ENCODE measurements at regions not wholly inside any gene's neighbourhood (a gene's known extent, or its start where the extent isn't known, plus 50 kb on each side); places are given as distances from the start of the nearest gene placed in this dataset.

DNA sequence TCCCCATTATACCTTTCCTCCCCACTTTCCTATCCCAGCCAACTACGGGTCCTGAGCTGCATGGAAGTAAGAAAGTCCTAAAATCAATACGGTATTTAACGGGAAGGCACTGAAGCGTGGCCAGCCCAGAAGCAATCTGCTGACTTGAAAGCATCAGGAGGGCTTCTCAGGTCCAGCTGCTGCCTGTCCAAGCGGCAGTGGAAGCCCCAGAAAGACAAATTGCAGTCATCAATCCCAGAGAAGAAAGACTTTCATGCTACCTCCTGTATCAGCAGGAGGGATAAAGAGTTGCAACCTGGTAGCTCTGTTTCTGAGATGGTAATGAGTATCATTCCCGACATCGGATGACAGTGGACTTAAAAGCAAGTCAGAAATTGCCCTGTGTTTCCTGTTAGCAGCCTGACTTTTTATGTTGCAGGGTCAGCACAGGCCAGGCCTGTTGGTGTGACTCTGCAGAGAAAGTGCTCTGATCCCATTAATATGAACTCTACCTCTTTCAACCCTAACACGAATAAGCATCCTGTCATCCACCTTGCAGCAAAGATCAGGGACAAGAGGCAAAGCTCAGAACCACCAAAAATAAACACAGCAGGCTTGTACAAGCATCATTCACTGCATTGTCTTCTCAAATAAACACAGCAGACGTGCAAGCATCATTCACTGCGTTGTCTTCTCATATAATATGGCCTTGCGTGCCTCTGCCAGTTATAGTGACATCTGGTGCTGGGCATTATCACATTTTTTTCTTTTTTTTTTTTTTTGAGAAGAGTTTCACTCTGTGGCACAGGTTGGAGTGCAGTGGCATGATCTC lies 358.6 kb upstream of the CDH11 start:
- no peak for ATAC-seq
- no peak for DNase-seq (ENCODE audit: low spot score)
- intact Hi-C loops (cut with DNase I), result no loop called here

DNA sequence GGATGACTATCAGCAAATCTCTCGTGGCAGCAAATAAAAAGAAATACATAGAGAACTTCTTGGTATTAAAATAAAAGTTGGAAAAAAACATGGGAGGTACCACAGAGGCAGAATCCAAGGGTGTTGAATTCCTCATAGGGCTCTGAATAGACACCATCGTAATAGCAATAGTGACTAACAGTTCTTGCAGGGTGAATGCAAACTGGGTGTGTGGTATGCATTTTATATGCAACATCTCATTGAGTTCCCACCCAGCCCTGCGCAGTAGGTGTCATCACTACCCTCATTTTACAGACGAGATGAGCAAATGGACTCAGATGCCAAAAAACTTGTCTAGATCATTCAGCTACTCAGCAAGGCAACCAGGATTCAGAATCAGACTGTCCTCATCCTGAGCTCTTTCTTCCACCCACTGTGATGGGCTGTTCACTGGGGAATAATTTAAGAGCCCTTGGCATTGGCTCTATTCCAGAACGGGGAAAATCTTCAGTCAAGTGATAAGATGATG lies 354.6 kb upstream of the CDH11 start:
- intact Hi-C loops (cut with DNase I), result no loop called here
- DNase-seq (ENCODE audit: low spot score) (no peak), ATAC-seq (no peak)

DNA sequence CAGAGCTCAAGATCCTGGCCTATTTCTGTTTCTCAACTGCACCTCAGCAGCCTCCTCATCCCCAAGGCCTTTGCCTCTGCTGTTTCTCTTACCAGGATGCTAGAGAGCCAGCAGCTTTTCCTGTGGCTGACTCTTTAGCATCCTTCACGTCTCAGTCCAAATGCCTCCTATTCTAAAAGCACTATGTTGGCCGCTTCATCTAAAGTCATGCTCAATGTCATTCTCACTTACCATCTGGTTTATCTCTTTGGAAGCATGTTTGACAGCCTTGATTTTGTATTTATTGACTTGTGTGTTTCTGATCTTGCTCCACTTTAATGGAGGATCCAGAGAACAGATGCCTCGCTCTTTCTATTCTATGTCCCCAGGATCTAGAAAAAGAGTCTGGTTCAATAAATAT lies 351.8 kb upstream of the CDH11 start:
- no peak for DNase-seq (ENCODE audit: low spot score)
- intact Hi-C loops (cut with DNase I), result no loop called here

DNA sequence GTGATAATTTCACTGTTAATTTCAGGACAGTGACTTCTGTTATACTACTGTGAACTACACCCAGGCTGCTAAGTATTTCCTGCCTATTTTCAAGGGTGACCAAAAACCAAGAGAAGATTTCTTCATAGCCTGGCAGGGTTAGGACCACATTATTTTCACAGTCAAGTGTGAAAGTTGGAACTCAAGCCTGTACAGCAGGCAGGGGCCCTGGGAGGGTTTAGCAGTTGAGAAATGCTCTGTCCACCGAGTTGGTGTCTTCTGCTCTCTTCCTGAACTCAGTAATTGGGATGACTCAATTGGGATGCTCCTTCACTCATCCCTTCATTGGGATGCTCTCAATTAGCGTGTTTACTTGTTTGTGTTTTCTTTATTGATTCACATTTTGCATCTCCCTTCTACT lies 347.3 kb upstream of the CDH11 start:
- DNase-seq (ENCODE audit: low spot score) (no peak), ATAC-seq (no peak)
- intact Hi-C loops (cut with DNase I), result no loop called here

More for the DNA sequence above, 351.8 kb upstream of the CDH11 start:
- ATAC-seq, result no peak

DNA sequence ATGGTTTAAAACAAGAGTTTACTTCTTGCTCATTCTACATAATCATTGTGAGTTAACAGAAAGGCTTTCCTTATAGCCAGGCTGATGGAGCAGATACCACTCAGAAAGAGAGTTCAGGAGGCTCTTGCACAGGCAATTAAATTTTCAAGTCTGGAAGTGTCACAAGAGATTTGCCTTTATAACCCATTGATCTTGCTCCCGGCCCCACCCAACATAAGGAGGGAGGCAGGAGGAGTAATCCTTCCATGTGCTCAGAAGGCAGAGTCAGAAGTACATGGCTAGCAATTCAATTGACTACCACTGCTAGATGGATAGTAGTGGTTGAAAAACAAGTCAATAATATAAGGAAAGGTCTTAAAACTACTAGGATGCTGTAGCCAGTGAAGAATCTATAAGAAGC lies 346.3 kb upstream of the CDH11 start:
- intact Hi-C loops (cut with DNase I), result no loop called here
- no peak for DNase-seq (ENCODE audit: low spot score)
- ATAC-seq, result no peak

DNA sequence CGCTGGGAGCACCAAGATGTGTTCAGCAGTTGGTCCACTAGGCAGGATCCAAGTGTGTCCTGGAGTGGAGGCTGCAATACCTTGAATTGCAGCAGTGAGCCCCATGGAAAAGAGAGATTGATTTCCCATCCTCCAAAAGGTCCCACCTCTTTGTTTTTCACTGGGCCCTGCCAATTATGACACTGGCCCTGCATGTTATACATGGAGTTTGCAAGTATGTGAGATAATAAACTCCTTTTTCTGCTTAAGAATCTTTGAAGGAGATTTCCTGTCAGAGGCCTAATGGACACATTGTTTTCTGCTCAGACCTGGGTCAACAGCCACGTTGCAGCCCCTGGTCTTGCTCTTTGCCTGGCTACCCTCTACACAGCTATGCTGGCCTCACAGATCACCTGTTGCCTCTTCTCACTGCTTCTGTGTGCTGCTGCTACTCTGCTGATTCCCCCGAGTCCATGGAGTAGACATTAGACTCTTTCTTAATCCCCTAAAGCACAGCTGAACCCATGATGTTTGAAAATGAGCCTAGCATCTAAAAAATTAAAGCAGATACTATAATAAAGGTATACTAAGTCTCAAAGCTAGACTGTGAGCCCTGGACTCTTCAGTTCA lies 341.9 kb upstream of the CDH11 start:
- ATAC-seq (no peak), DNase-seq (ENCODE audit: low spot score) (no peak)

DNA sequence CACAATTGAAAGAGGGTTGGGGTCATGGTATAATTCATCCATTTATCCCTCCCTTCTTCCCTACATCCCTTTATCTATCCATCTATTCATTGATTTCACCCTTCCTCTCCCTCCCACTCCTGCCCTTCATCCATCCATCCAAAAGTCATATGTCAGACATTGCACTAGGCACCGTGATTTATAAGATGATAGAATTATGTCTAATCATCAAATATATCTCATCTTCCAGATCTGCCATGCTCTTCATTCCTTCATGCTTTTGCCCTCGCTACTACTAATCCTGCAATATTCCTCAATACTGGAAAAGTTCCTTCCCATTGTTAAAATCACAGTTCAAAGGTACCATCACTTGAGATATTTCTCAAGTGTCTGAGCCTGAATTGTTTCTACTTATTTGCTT lies 335.2 kb upstream of the CDH11 start:
- ATAC-seq (no peak), DNase-seq (ENCODE audit: low spot score) (no peak)
- intact Hi-C loops (cut with DNase I), result no loop called here

More for the DNA sequence above, 341.9 kb upstream of the CDH11 start:
- intact Hi-C loops (cut with DNase I), result no loop called here

DNA sequence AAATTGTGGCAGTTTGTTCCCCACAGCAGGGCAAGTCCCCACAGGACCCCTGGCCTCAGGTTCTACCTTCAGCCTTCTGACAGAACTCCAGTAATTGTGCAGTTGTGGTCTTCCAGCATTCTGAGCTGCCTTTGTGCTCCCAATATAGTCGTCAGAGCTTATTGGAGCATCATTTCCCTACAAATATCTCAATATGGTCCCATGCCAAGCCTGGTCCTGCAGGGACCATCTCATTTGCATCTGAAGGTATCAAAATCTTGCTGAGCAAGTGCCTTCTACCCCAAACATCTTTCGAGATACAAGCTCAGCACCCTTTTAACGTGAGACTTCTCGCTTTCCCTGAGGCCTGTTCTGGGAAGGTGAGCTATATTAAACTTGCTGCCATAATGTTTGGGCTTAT lies 333.9 kb upstream of the CDH11 start:
- no peak for DNase-seq (ENCODE audit: low spot score)
- no peak for ATAC-seq

DNA sequence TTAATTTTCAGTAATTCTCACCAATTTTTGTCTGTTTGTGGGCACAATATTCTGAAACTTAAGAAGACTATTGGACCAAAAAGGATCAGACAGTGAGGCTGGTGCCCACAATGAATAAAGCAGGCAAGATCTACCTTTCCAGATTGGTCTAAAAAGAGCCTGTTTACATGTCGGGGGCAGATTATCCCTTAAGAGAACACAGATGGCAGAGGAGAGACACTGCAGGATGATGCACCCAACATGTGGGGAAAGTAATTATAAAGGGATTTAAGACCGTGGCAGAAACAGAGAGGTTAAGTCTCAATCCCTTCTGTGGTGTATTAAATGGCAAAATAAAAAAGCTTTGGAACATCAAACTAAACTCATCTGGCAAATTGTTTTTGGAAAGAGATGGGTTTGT lies 331.8 kb upstream of the CDH11 start:
- DNase-seq (ENCODE audit: low spot score) (no peak), ATAC-seq (no peak)
- intact Hi-C loops (cut with DNase I), result no loop called here

More for the DNA sequence above, 333.9 kb upstream of the CDH11 start:
- intact Hi-C loops (cut with DNase I), result no loop called here

DNA sequence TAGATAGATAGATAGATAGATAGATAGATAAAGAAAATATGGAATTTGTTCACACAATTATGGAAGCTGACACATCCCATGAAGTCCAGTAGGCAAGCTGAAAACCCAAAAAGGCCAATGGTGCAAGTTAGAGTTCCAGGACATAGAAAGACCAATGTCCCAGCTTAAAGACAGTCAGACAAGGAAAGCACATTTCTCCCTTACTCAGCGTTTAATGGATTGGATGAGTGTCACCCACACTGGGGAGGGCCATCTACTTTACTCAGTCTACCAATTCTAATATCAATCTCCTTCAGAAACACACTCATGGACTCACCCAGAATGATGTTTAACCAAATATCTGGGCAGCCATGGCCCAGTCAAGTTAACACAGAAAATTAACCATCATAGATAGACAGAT lies 327.7 kb upstream of the CDH11 start:
- ATAC-seq (no peak), DNase-seq (ENCODE audit: low spot score) (no peak)
- intact Hi-C loops (cut with DNase I), result no loop called here

DNA sequence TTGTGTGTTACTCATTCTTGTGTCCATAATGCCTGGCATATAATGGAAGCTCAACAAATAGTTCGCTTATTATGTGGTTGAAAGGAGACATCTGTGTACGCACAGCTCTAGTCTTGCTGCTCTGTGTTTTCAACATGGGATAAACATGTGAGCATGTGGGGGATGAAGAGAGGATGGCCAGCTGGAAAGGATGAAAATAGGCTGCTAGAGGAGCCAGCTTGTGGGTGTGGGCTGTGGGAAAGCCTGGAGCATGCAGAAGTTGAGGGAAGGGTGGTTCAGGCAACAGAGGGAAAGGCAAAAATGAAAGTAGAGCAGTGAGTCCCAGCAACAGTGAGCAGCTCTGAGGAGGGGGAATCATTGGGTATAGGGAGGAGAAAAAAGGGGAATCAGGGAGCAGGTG lies 324.6 kb upstream of the CDH11 start:
- ATAC-seq (no peak), DNase-seq (ENCODE audit: low spot score) (no peak)
- intact Hi-C loops (cut with DNase I), result no loop called here

DNA sequence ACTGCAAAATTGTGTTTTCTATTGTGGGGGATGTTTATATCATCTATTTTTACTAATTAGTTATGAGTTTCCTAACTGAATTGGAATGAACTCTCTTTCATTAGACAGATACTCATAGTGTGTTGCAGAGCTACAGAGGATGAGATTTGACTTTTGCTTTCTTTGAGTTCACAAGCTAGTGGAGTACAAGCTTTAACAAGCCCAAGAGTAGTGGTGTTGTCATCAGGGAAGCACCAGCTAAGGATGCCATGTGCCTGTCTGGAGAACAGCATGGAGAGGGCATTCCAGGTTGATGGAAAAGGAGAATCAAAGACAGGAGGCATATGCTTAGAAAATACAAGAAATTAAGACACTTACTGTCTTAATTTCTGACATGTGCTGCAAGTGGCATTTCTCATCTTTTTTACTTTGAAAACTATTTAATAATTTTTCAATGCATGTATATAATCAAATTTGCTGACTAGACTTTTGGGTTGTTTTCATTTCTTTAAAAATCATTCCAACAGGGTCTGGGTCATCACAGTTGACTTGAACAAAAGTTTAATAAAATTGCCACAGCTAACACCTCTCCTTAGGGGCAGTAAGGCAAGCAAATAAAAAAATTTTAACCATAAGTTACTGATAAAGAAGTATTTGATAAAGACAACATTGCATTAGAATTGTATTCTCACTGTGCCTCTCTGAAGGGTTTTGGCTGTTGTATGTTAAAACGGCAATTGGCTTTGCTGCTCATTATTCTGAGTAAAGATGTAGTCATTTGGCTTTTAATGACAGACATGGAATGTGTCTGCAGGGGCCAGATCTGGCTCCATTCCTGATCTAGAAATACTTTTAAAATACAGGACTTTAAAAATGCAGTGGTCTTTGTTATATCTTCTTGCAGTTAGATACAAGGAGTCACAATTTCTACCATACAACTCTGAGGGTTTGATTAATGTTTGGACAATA lies 323.7 kb upstream of the CDH11 start:
- ATAC-seq, result no peak
- DNase-seq (ENCODE audit: low spot score), result no peak
- intact Hi-C loops (cut with DNase I), result no loop called here

DNA sequence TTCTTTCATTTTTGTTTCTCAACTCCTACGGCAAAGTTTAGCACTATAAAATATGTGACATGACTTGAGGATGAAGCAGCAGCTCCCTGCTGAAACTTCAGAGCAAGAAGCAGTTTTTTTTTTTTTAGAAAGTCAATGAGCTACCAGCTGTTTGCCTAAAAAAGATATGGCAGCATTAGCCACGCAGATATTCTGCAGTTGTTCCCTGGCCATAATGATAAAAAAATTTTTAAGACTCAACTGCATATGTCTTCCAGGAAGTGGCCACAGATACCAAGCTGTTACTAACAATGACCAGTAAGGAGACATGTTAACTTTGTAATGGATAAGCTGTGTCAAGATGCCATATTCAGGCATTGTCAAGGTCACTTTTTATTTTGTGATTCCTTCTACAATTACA lies 319.6 kb upstream of the CDH11 start:
- intact Hi-C loops (cut with DNase I), result no loop called here
- DNase-seq (ENCODE audit: low spot score), result no peak
- ATAC-seq, result no peak

DNA sequence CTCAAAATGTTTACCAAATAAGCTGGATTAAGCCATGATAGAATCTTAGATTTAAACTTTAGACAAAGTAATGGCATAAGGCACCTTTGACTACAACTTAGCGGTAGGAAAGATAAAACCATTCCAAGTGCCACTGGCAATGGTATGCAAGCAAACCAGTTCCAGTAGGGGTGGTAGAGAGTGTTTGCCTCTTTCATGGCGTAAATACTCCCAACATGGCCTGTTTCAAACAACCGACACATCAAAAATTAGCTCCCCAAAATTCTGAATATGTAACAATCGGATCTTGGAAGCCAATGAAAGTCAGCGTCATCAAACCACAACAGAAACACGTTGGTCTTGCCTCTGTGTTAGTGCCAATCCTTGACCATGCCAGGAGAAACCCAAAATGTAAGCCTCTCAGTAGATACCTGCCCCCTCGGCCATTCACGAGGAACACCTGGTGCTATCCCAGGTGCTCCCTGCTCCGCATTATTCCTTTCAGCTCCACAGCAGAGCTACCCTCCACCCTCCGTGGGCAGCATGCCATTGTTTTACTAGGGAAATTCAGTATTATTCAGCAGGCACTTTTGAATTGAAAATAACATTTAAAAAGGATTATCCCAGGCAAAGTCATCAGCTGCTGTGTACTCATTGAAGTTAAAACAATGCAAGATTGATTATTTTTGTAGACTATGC lies 307.8 kb upstream of the CDH11 start:
- ATAC-seq (no peak), DNase-seq (ENCODE audit: low spot score) (no peak)
- intact Hi-C loops (cut with DNase I), result no loop called here

DNA sequence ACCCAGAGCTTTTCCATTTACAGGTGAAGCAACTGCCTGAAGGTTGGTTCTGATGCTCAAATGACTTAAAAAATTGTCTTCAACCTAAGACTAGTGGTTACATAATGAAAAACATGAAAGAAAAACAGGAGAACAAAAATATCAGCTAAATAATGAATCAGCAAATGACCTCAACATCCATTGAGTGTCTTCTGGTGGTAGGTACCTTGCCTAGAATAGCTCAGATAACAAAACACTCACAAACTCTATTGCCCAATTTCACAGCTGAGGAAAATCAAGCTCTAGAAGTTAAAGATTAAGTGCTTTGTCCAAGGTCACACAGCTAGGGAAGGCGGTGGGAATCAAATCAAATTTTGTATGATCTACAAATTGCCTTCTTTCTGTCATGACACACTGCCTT lies 304.6 kb upstream of the CDH11 start:
- no peak for DNase-seq (ENCODE audit: low spot score)
- no peak for ATAC-seq
- intact Hi-C loops (cut with DNase I), result no loop called here

DNA sequence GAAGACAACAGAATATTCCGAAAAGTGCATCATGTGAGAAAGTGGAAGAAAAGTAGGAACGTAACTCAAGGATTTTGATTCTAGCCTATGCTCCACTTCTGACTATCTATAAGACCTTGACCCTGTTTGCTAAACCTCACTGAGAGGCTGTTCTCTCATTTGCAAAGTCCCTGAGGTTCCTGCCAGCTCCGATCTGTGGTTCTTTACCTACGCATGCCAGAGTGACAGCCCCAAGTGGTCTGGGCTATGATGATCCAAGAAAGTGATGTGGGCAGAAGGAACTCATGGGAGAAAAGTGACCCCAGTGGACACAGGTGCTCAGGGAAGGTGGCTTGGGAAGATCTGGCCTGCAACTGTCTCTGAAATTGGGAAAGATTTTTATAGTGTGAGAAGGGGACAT lies 301.1 kb upstream of the CDH11 start:
- DNase-seq (ENCODE audit: low spot score) (no peak), ATAC-seq (no peak)
- intact Hi-C loops (cut with DNase I), result no loop called here

DNA sequence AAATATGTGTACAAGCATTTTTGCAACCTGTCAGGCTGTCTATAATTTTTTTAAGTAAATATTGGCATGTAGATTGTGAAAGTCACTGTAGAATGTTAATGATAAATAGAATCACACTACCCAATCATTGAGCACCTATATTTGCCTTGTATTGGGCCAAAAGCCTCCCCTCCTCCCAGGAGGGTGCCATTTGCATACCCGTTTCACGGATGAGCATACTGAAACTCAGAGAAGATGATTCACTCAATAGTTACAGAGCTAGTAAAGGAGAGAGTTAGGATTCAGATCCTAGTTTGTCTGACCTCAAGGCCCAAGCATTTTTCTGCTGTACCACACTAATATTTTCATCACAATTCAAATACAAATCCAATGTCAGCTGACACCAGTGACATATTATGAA lies 299.7 kb upstream of the CDH11 start:
- no peak for DNase-seq (ENCODE audit: low spot score)
- ATAC-seq, result no peak
- intact Hi-C loops (cut with DNase I), result no loop called here

DNA sequence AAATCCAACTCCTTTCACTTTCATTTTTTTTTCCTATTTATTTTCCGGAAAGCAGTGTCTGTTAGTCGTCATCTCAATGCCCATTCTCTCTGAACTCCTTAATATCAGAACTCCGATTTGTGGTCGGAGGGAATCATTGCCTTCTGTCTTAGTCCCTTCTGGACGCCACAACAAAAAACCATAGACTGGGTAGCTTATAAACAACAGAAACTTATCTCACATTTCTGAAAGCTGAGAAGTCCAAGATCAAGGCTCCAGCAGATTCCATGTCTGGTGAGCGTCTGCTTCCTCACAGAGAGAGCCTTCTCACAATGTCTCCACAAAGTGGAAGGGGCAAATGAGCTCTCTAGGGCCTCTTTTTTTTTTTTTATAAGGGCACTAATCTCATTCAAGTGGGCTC lies 296.6 kb upstream of the CDH11 start:
- no peak for DNase-seq (ENCODE audit: low spot score)
- ATAC-seq, result no peak
- intact Hi-C loops (cut with DNase I), result no loop called here

DNA sequence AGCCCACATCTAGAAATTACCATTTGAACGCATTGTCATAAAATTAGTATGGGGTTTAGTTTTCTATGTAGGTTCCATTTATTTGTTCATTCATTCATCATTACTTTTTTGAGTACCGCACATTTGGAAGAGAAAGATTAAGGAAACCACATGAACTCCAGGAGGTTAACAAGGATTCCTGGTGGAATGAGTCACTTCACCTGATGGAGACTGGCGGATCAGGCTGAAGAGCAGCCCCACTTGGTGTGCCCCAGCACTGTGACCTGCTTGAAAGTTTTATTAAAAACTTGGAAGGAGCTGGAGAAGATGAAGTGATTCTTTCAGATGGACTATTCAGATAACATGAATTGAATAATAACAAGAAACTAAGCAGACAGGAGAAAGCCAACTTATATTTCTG lies 293.6 kb upstream of the CDH11 start:
- ATAC-seq, result no peak

More for the DNA sequence above, 293.6 kb upstream of the CDH11 start:
- DNase-seq (ENCODE audit: low spot score), result no peak
- intact Hi-C loops (cut with DNase I), result no loop called here

Data from sciatic nerve (tissue), 2 donors.